ENCODE measurements at regions not wholly inside any gene's neighbourhood (a gene's known extent, or its start where the extent isn't known, plus 50 kb on each side); places are given as distances from the start of the nearest gene placed in this dataset.

DNA sequence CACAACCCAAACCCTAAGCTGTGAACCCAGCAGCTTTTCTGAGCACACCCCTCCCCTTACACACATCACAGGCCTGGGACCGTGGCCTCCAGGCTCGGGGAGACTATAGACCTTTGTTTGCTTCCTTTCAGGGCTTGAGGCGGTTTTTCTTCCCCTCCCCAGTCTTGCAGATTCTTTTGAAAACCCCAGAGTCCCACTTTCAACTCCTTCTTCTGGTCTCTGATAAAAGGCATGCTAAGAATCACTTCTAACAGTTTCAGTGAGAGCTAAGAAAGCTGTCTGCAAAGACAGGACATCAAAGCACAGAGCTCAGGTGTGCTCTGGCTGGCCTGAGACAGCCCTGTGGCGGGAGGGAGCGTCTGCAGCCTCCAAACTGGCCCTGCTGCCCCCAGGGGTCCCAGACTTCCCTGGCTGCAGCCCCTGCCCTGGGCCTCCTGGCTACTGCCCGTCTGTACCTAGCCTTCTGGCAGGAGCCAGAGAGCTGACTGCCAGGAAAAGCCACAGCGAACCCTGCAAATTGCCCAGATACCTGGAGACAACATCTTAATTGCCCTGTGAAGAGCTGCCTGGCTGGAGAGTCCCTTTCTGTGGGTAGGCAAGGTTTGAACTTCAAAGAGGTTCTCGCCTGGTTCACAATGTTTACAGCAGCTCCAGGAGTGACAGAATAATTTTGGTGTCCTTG is 138.9 kb downstream of the GADD45G start:
- TF ChIP-seq EZH2 (IDR thresholded peaks at IDR 0.05) = no peak
- TF ChIP-seq POLR2AphosphoS5 (IDR thresholded peaks at IDR 0.05; ENCODE audit: borderline replicate concordance, low read depth, low read length) = no peak
- no peak for TF ChIP-seq FOXP2 (optimal IDR thresholded peaks at IDR 0.05; ENCODE audit: control extremely low read depth, extremely low read length, insufficient read depth)
